Endothelial cell (in vitro differentiated cells): ENCODE measurements at regions not wholly inside any gene's neighbourhood (a gene's known extent, or its start where the extent isn't known, plus 50 kb on each side); places are given as distances from the start of the nearest gene placed in this dataset.
"Not testable (repeated sequence)": the region's sequence is repeated elsewhere in the genome, so short reads cannot be mapped to it uniquely, and the experiment has no call there.

Source experiments
- DNase-seq: peaks from one replicate; pipeline ENCODE4 v3.0.0; 2021; ENCODE audit warnings: low spot score
- H3K27ac Mint-ChIP-seq: one replicate; pipeline ENCODE4 v1.8.0; 2021; ENCODE audit warnings: mixed read lengths, inconsistent platforms; ENCODE audit not compliant: unreplicated experiment
- H3K27me3 Mint-ChIP-seq: one replicate; pipeline ENCODE4 v1.8.0; 2021; ENCODE audit warnings: mild to moderate bottlenecking, moderate library complexity, mixed read lengths, inconsistent platforms; ENCODE audit not compliant: unreplicated experiment
- H3K36me3 Mint-ChIP-seq: one replicate; pipeline ENCODE4 v1.8.0; 2021; ENCODE audit warnings: mild to moderate bottlenecking, low read depth, mixed read lengths, inconsistent platforms; ENCODE audit not compliant: unreplicated experiment
- H3K4me1 Mint-ChIP-seq: one replicate; pipeline ENCODE4 v1.8.0; 2021; ENCODE audit warnings: mild to moderate bottlenecking, mixed read lengths, inconsistent platforms; ENCODE audit not compliant: unreplicated experiment
- H3K4me3 Mint-ChIP-seq: one replicate; pipeline ENCODE4 v1.8.0; 2021; ENCODE audit warnings: mild to moderate bottlenecking, mixed read lengths, inconsistent platforms; ENCODE audit not compliant: unreplicated experiment
- H3K9me3 Mint-ChIP-seq: one replicate; pipeline ENCODE4 v1.8.0; 2021; ENCODE audit warnings: mixed read lengths, inconsistent platforms; ENCODE audit not compliant: unreplicated experiment
- TF ChIP-seq, protein P1 (sequence below): fragments of 200-600 bp; sonication (generic); IDR thresholded peaks from one replicate; pipeline ENCODE4 v1.5.0; 2021; ENCODE audit warnings: antibody characterized with exemption; ENCODE audit not compliant: unreplicated experiment

GRCh38 chr20:60101201-60101890 lies 143.1 kb downstream of the CDH26 start:
- no peak for DNase-seq
- H3K27ac Mint-ChIP-seq: no peak overlapping the region
- peaks cover 7% of the 10 kb centered on the region for H3K4me1 Mint-ChIP-seq
- H3K27me3 Mint-ChIP-seq: peaks cover 2% of the 10 kb centered on the region
- no peaks in the 10 kb centered on the region for H3K36me3 Mint-ChIP-seq
- TF ChIP-seq, protein P1, sequence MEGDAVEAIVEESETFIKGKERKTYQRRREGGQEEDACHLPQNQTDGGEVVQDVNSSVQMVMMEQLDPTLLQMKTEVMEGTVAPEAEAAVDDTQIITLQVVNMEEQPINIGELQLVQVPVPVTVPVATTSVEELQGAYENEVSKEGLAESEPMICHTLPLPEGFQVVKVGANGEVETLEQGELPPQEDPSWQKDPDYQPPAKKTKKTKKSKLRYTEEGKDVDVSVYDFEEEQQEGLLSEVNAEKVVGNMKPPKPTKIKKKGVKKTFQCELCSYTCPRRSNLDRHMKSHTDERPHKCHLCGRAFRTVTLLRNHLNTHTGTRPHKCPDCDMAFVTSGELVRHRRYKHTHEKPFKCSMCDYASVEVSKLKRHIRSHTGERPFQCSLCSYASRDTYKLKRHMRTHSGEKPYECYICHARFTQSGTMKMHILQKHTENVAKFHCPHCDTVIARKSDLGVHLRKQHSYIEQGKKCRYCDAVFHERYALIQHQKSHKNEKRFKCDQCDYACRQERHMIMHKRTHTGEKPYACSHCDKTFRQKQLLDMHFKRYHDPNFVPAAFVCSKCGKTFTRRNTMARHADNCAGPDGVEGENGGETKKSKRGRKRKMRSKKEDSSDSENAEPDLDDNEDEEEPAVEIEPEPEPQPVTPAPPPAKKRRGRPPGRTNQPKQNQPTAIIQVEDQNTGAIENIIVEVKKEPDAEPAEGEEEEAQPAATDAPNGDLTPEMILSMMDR: no peak
- H3K4me3 Mint-ChIP-seq: no peak overlapping the region
- H3K9me3 Mint-ChIP-seq: no peaks in the 10 kb centered on the region

- no peaks in the 10 kb centered on the region for H3K9me3 Mint-ChIP-seq
- no peak overlapping the region for H3K4me3 Mint-ChIP-seq
- peaks cover 3% of the 10 kb centered on the region for H3K27me3 Mint-ChIP-seq
- H3K4me1 Mint-ChIP-seq: peaks cover 7% of the 10 kb centered on the region
- no peaks in the 10 kb centered on the region for H3K36me3 Mint-ChIP-seq
- TF ChIP-seq, protein P1: no peak
- no peak overlapping the region for H3K27ac Mint-ChIP-seq
- DNase-seq: no peak
Observed at GRCh38 chr20:60101891-60102281, 143.7 kb downstream of the CDH26 start.

DNA sequence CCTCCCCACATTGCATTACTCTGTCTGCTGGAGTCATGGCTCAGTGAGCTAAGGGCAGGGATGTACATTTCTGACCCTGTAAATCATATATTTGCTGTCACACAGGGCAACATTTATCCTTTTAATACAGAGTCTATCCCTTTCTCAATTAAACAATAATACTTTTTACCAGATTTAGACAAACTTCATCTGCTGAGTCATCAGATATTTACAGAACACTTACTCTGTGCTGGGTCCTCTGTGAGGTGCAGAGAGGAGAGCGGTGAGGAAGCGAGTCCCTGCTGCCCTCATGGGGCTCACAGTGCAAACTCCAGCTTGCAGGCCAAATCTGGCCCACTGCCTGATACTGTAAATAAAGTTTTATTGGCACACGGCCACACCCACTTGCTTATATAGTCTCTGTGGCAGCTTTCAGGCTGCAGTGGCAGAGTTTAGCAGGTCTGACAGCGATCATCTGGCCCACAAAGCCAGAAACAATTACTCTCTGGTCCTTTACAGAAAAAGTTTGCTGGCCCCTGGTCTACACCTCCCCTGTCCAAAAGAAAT lies 144.5 kb downstream of the CDH26 start:
- DNase-seq: no peak
- Mint-ChIP-seq H3K36me3 (no peaks in the 10 kb centered on the region), H3K27ac (no peak overlapping the region), H3K4me3 (no peak overlapping the region), H3K27me3 (peaks cover 3% of the 10 kb centered on the region), H3K4me1 (peaks cover 7% of the 10 kb centered on the region), H3K9me3 (no peaks in the 10 kb centered on the region)
- TF ChIP-seq, protein P1: no peak

DNA sequence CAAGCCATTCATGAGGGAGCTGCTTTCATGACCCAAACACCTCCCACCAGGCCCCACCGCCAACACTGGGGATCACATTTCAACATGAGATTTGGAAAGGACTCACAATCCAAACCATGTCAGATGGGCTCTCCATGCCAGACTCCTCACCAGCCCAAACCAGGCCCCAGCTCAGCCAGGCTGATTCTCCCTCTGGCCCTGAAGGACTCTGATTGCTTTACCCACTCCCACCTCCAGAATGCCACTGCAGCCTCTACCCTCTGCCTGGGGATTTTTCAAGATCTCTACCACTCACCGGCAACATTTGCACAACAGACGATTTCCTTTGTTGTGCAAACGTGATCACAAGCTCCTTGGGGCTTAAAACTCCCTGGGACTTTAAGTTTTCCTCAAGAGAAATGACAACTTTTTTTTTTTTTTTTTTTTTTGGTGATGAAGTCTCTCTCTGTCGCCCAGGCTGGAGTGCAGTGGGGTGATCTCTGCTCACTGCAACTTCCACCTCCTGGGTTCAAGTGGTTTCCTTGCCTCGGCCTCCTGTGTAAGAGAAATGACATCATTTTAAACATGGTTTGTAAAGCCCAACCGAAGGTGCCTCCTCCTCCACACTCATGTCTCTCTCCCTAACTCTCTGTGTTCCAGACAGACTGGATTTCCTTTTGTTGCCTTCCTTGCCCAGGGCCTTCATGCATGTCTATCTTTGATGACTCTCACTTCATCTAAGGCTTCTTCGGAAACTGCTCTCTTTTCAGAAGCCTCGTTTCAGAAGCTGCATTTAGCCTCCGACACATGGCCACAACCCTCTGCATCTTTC lies 147.0 kb downstream of the CDH26 start:
- H3K36me3 Mint-ChIP-seq: no peaks in the 10 kb centered on the region
- DNase-seq: no peak
- H3K27ac Mint-ChIP-seq: no peak overlapping the region
- peaks cover 3% of the 10 kb centered on the region for H3K27me3 Mint-ChIP-seq
- no peaks in the 10 kb centered on the region for H3K9me3 Mint-ChIP-seq
- H3K4me3 Mint-ChIP-seq: no peak overlapping the region
- peaks cover 7% of the 10 kb centered on the region for H3K4me1 Mint-ChIP-seq
- TF ChIP-seq, protein P1: no peak

- not testable (repeated sequence) for H3K27me3 Mint-ChIP-seq, DNase-seq, H3K9me3 Mint-ChIP-seq, H3K36me3 Mint-ChIP-seq, H3K4me1 Mint-ChIP-seq, H3K27ac Mint-ChIP-seq, H3K4me3 Mint-ChIP-seq
Observed at GRCh38 chr20:60106186-60106585, 148.0 kb downstream of the CDH26 start.
